IPS DF 6.9 (cell line): ENCODE measurements at regions not wholly inside any gene's neighbourhood (a gene's known extent, or its start where the extent isn't known, plus 50 kb on each side); places are given as distances from the start of the nearest gene placed in this dataset.
A peak's percentile ranks its signal among the peaks of the same experiment; 100 is the strongest.
"Not testable (repeated sequence)": the region's sequence is repeated elsewhere in the genome, so short reads cannot be mapped to it uniquely, and the experiment has no call there.

ENCODE experiments used
- DNase-seq: peaks from one replicate; pipeline ENCODE4 v3.0.0-alpha.2; 2013; ENCODE audit warnings: low read depth, low spot score
- H3K27ac ChIP-seq: one replicate; pipeline ENCODE4 v1.5.1; 2013; ENCODE audit warnings: low read length, control low read depth
- H3K27me3 ChIP-seq: 2 replicates; pipeline ENCODE4 v1.6.1; 2013; ENCODE audit warnings: mild to moderate bottlenecking, low read length; ENCODE audit not compliant: control insufficient read depth, insufficient read depth
- H3K36me3 ChIP-seq: 2 replicates; pipeline ENCODE4 v1.6.1; 2013; ENCODE audit warnings: low read length; ENCODE audit not compliant: control insufficient read depth, insufficient read depth
- H3K4me1 ChIP-seq: 2 replicates; pipeline ENCODE4 v1.6.1; 2013; ENCODE audit warnings: low read length; ENCODE audit not compliant: control insufficient read depth, insufficient read depth
- H3K4me3 ChIP-seq: 2 replicates; pipeline ENCODE4 v1.5.1; 2013; ENCODE audit warnings: mild to moderate bottlenecking, low read length
- H3K9me3 ChIP-seq: 2 replicates; pipeline ENCODE4 v1.6.1; 2013; ENCODE audit warnings: low read length, inconsistent platforms; ENCODE audit not compliant: control insufficient read depth, insufficient read depth
- WGBS: extraction: QIAGEN DNeasy Blood & Tissue Kit; methylation state at CpG from one replicate; pipeline ENCODE4 v1.1.7; 2013; ENCODE audit warnings: mixed read lengths, missing lambda C conversion rate; ENCODE audit not compliant: insufficient read length, insufficient coverage; 5-methylcytosine and 5-hydroxymethylcytosine counted together

DNA sequence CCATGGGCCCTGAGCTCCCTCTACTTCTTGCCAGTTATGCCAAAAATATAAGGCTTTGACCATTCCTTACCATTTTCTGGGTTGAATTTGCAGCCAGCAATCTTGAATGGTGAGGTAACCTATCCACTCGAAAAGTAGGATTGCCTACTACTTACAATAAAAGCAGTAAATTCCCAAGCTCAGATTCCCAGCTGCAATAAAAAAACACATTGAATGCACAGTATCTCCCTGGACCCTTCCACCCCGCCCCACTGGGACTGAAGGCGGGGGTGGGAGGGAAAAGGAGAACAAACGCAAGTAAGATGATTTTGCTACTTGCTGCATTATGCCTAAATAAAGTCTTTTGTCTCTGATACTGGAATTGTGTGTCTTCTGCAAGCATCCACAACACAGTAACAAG lies 301.9 kb downstream of the HGF start:
- H3K9me3 ChIP-seq: no peaks in the 10 kb centered on the region
- H3K27ac ChIP-seq: no peak overlapping the region
- H3K36me3 ChIP-seq: no peaks in the 10 kb centered on the region
- H3K4me3 ChIP-seq: no peak overlapping the region
- no CpG with 5 or more reads among the region's 4 CpGs for WGBS
- no peaks in the 10 kb centered on the region for H3K4me1 ChIP-seq
- no peak for DNase-seq
- no peaks in the 10 kb centered on the region for H3K27me3 ChIP-seq

GRCh38 chr7:81462672-81463071 lies 307.2 kb downstream of the HGF start:
- H3K9me3 ChIP-seq: no peaks in the 10 kb centered on the region
- H3K36me3 ChIP-seq: no peaks in the 10 kb centered on the region
- H3K4me1 ChIP-seq: no peaks in the 10 kb centered on the region
- H3K4me3 ChIP-seq: no peak overlapping the region
- no peaks in the 10 kb centered on the region for H3K27me3 ChIP-seq
- no peak for DNase-seq
- WGBS: no CpG with 5 or more reads among the region's 1 CpG
- H3K27ac ChIP-seq: no peak overlapping the region

GRCh38 chr7:81460250-81461045 lies 309.4 kb downstream of the HGF start:
- Histone ChIP-seq H3K36me3 (no peaks in the 10 kb centered on the region), H3K27me3 (no peaks in the 10 kb centered on the region), H3K4me1 (no peaks in the 10 kb centered on the region), H3K4me3 (no peak overlapping the region), H3K9me3 (no peaks in the 10 kb centered on the region), H3K27ac (no peak overlapping the region)
- no peak for DNase-seq
- no CpG with 5 or more reads among the region's 1 CpG for WGBS

GRCh38 chr7:81459485-81459884 lies 310.4 kb downstream of the HGF start:
- no peak overlapping the region for H3K27ac ChIP-seq
- H3K36me3 ChIP-seq: no peaks in the 10 kb centered on the region
- no peak for DNase-seq
- no peaks in the 10 kb centered on the region for H3K4me1 ChIP-seq
- H3K27me3 ChIP-seq: no peaks in the 10 kb centered on the region
- no peaks in the 10 kb centered on the region for H3K9me3 ChIP-seq
- H3K4me3 ChIP-seq: no peak overlapping the region
- no CpG with 5 or more reads among the region's 2 CpGs for WGBS

DNA sequence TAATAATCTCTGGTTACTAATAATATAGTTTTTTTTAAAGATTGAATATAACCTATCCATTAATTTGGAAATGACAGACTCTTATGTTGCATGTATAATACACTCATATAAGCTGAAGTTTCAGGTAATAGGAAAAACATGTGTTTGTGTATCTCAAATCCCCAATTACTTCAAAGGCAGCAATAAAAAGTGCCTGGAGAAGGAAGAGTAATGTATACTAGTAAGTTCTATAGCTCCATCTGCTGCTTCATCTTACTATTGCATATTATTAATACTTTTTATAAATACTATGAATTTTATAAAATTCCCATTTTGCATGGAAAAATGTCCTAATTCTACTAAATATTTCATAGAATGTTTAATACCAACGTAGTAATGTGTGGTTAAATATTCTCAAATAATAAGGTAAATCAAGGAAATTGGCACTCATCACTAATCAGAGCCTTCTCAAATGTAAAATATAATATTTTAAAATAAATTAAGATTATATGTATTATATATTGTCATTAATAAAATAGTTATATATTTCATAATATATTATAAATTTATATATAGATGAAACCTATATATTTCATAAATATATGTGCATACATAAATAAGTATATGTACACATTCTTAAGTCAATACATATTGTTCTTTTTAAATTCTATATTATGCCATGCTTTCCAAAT lies 311.9 kb downstream of the HGF start:
- Histone ChIP-seq H3K27me3 (no peaks in the 10 kb centered on the region), H3K36me3 (no peaks in the 10 kb centered on the region), H3K4me3 (no peak overlapping the region), H3K4me1 (no peaks in the 10 kb centered on the region), H3K27ac (no peak overlapping the region), H3K9me3 (no peaks in the 10 kb centered on the region)
- no peak for DNase-seq
- WGBS: no CpG with 5 or more reads among the region's 1 CpG

DNA sequence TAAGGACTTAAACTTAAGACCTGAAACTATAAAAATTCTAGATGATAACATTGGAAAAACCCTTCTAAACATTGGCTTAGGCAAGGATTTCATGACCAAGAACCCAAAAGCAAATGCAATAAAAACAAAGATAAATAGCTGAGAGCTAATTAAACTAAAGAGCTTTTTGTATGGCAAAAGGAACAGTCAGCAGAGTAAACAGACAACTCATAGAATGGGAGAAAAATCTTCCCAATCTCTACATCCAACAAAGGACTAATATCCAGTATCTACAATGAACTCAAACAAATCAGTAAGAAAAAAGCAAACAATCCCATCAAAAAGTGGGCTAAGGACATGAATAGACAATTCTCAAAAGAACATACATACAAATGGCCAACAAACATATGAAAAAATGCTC lies 316.1 kb downstream of the HGF start:
- not testable (repeated sequence) for H3K9me3 ChIP-seq, H3K27me3 ChIP-seq, H3K4me1 ChIP-seq, DNase-seq, H3K36me3 ChIP-seq, H3K27ac ChIP-seq, H3K4me3 ChIP-seq

- H3K27ac ChIP-seq: no peak overlapping the region
- no peaks in the 10 kb centered on the region for H3K4me1 ChIP-seq
- DNase-seq: no peak
- H3K9me3 ChIP-seq: no peaks in the 10 kb centered on the region
- H3K4me3 ChIP-seq: no peak overlapping the region
- H3K36me3 ChIP-seq: no peaks in the 10 kb centered on the region
- no peaks in the 10 kb centered on the region for H3K27me3 ChIP-seq
Measured at GRCh38 chr7:81449105-81449504, 320.7 kb downstream of the HGF start.

DNA sequence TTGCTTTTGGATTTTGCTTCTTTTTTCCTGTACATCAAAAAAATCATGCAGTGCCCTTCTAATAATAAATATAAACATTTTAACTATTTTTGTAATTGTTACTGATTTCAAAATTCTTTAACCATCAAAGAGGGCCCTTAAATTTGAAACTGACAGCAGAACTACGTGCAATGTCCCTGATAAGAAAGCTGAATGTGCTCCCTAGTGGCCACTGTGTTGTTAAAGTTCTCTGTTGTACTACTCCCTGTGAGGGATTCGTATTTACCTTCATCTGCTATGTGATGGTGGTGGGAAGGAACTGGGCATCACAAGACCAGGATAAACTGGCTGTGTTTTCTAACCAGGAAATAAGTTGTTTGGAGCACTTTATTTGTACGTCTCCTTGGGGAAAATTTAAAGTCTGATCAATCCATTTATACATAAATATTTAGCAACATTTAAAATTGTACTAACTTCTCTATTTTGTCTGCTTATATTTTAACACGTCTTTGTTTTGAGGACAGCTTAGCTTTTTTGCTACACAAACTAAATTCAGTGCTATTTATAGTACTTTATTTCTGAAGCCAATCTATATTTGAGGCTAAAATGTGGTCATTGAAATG lies 322.4 kb downstream of the HGF start:
- DNase-seq: peak; percentile 33
- Histone ChIP-seq H3K9me3 (no peaks in the 10 kb centered on the region), H3K4me3 (no peak overlapping the region), H3K27ac (no peak overlapping the region), H3K36me3 (no peaks in the 10 kb centered on the region), H3K27me3 (no peaks in the 10 kb centered on the region), H3K4me1 (no peaks in the 10 kb centered on the region)
- no CpG with 5 or more reads among the region's 4 CpGs for WGBS

DNA sequence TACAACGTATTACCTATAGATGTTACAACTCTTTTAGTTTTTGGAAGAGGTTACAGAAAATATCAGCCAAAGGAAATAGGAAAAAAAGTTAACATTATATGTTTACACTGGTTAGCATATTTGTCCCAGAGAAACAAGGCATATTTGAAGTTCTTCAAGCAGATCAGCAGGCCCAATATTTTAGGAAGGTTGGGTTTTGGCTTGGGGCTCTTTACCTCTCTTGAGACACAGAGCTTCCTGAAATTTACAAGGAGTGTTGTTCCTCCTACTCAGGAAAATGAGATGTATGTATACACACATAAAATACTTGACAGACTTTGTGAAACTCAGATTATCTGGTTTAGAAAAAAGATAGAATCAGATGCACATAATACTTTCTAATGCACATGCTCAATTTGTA lies 323.6 kb downstream of the HGF start:
- Histone ChIP-seq H3K36me3 (no peaks in the 10 kb centered on the region), H3K4me1 (no peaks in the 10 kb centered on the region), H3K9me3 (no peaks in the 10 kb centered on the region), H3K27me3 (no peaks in the 10 kb centered on the region), H3K27ac (no peak overlapping the region), H3K4me3 (no peak overlapping the region)
- DNase-seq: no peak
- WGBS: no CpG with 5 or more reads among the region's 1 CpG

DNA sequence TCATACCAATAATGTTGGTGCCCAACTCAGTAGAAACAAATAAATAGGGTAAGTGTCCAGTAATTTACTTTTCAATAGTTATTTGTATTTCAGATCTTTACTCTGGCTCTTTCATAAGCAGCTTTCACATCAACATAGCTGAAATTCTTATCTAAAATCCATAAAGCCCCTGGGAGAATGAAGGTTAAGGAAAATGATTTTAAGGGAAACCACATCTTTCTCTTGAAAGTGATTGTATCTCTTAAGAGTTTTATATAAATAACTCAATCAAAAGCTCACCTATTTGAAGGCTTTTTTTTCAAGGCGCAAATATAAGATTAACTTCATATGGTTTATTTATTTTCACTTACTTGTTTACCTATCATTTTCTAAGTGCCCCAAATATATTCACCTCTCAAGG lies 324.4 kb downstream of the HGF start:
- no peak overlapping the region for H3K4me3 ChIP-seq
- no peaks in the 10 kb centered on the region for H3K27me3 ChIP-seq
- H3K9me3 ChIP-seq: no peaks in the 10 kb centered on the region
- DNase-seq: no peak
- H3K36me3 ChIP-seq: no peaks in the 10 kb centered on the region
- no peaks in the 10 kb centered on the region for H3K4me1 ChIP-seq
- no peak overlapping the region for H3K27ac ChIP-seq
- no CpG with 5 or more reads among the region's 1 CpG for WGBS

GRCh38 chr7:81441750-81442149 lies 328.1 kb downstream of the HGF start:
- Histone ChIP-seq H3K27ac (no peak overlapping the region), H3K4me3 (no peak overlapping the region), H3K27me3 (no peaks in the 10 kb centered on the region), H3K9me3 (no peaks in the 10 kb centered on the region), H3K4me1 (no peaks in the 10 kb centered on the region), H3K36me3 (no peaks in the 10 kb centered on the region)
- WGBS: no CpG with 5 or more reads among the region's 1 CpG
- DNase-seq: no peak
